DOHH2 (cell line): ENCODE measurements at regions not wholly inside any gene's neighbourhood (a gene's known extent, or its start where the extent isn't known, plus 50 kb on each side); places are given as distances from the start of the nearest gene placed in this dataset.
A peak's percentile ranks its signal among the peaks of the same experiment; 100 is the strongest.

Experiments used
- H3F3A ChIP-seq: fragments of 200-600 bp; sonication (generic), shearing (Covaris generic); 2 replicates; pipeline ENCODE4 v1.6.0; 2016; ENCODE audit warnings: antibody characterized with exemption, mild to moderate bottlenecking; ENCODE audit not compliant: control insufficient read depth, insufficient read depth
- H3K27ac ChIP-seq: fragments of 200-600 bp; sonication (generic); 2 replicates; pipeline ENCODE4 v1.5.1; 2014; ENCODE audit warnings: low read depth, mild to moderate bottlenecking, low read length, moderate library complexity
- H3K27me3 ChIP-seq: fragments of 200-600 bp; sonication (generic); 2 replicates; pipeline ENCODE4 v1.6.1; 2014; ENCODE audit warnings: mild to moderate bottlenecking, low read length, mixed read lengths; ENCODE audit not compliant: control insufficient read depth
- H3K36me3 ChIP-seq: fragments of 200-600 bp; sonication (generic); 2 replicates; pipeline ENCODE4 v1.6.1; 2014; ENCODE audit warnings: mild to moderate bottlenecking, low read length, moderate library complexity, mixed read lengths; ENCODE audit not compliant: control insufficient read depth
- H3K4me1 ChIP-seq: fragments of 200-600 bp; sonication (generic); 2 replicates; pipeline ENCODE4 v1.6.1; 2014; ENCODE audit warnings: mild to moderate bottlenecking, low read length, mixed read lengths; ENCODE audit not compliant: control insufficient read depth
- H3K4me2 ChIP-seq: fragments of 200-600 bp; sonication (generic); 2 replicates; pipeline ENCODE4 v1.6.0; 2014; ENCODE audit warnings: mild to moderate bottlenecking, low read length, moderate library complexity
- H3K4me3 ChIP-seq: fragments of 200-600 bp; sonication (generic); 2 replicates; pipeline ENCODE4 v1.5.1; 2014; ENCODE audit warnings: mild to moderate bottlenecking, low read length, mixed read lengths
- H3K79me2 ChIP-seq: fragments of 200-600 bp; sonication (generic); 2 replicates; pipeline ENCODE4 v1.6.1; 2014; ENCODE audit warnings: mild to moderate bottlenecking, low read length, mixed read lengths; ENCODE audit not compliant: control insufficient read depth
- H3K9me2 ChIP-seq: fragments of 200-600 bp; sonication (generic); replicated peaks from 2 replicates; pipeline ENCODE4 v1.6.1; 2014; ENCODE audit warnings: mild to moderate bottlenecking, low read length, mixed read lengths; ENCODE audit not compliant: control insufficient read depth
- H3K9me3 ChIP-seq: fragments of 200-600 bp; sonication (generic); 2 replicates; pipeline ENCODE4 v1.6.1; 2014; ENCODE audit warnings: antibody characterized with exemption, low read length, mixed read lengths; ENCODE audit not compliant: control insufficient read depth, insufficient read depth
- H4K20me1 ChIP-seq: fragments of 200-600 bp; sonication (generic); 2 replicates; pipeline ENCODE4 v1.6.0; 2014; ENCODE audit warnings: low read depth, mild to moderate bottlenecking, antibody characterized with exemption, low read length, moderate library complexity; ENCODE audit not compliant: control insufficient read depth, insufficient read depth
- CTCF ChIP-seq: fragments of 200-600 bp; sonication (generic); IDR thresholded peaks from one replicate; pipeline ENCODE4 v1.5.1; 2014; ENCODE audit warnings: antibody characterized with exemption, mild to moderate bottlenecking, low read depth, low read length; ENCODE audit not compliant: poor library complexity, severe bottlenecking
- EZH2phosphoT487 ChIP-seq: fragments of 200-600 bp; sonication (generic); IDR thresholded peaks from 2 replicates; pipeline ENCODE4 v1.6.1; 2017; ENCODE audit warnings: borderline replicate concordance, mild to moderate bottlenecking, antibody characterized with exemption, low read length, moderate library complexity, mixed read lengths

GRCh38 chr4:132614682-132615081, 534.4 kb upstream of the PCDH10 start:
- no peak for TF ChIP-seq CTCF
- TF ChIP-seq EZH2phosphoT487, result no peak
- Histone ChIP-seq H4K20me1 (no peaks in the 10 kb centered on the region), H3K4me1 (no peaks in the 10 kb centered on the region), H3K36me3 (no peaks in the 10 kb centered on the region), H3K9me2 (no peaks in the 10 kb centered on the region), H3K79me2 (no peaks in the 10 kb centered on the region), H3K4me2 (no peak overlapping the region), H3F3A (no peaks in the 10 kb centered on the region), H3K27ac (no peak overlapping the region), H3K9me3 (no peaks in the 10 kb centered on the region), H3K4me3 (no peak overlapping the region), H3K27me3 (no peaks in the 10 kb centered on the region)

DNA sequence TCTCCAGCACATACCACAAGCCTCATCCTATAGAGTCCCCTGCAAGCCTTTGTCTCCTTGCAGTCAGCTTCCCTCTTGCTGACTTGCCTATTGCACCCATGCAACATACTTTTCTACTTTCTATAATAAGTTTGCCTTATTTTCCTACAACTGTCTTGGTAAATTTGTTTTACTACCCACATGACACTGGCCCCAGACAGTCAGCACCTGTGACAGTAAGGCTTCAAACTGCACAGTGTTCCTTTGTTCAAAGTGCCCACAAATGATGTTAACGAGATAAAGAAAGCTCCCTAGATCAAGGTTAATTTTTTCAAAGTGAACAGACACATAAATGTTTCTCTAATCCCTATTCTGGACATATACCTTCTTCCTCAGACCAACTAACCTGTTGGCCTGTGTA, 529.1 kb upstream of the PCDH10 start:
- Histone ChIP-seq H3K9me3 (no peaks in the 10 kb centered on the region), H3K4me2 (no peak overlapping the region)

GRCh38 chr4:132642016-132642817, 506.9 kb upstream of the PCDH10 start:
- Histone ChIP-seq H3K4me2 (no peak overlapping the region), H3K4me3 (no peak overlapping the region), H3K9me2 (no peaks in the 10 kb centered on the region), H3K27me3 (no peaks in the 10 kb centered on the region), H3K9me3 (no peaks in the 10 kb centered on the region), H4K20me1 (no peaks in the 10 kb centered on the region), H3F3A (no peaks in the 10 kb centered on the region), H3K27ac (no peak overlapping the region), H3K4me1 (no peaks in the 10 kb centered on the region), H3K36me3 (no peaks in the 10 kb centered on the region), H3K79me2 (no peaks in the 10 kb centered on the region)
- TF ChIP-seq CTCF, result peak; percentile 64
- no peak for TF ChIP-seq EZH2phosphoT487

More for the DNA sequence above, 529.1 kb upstream of the PCDH10 start:
- H3K27me3 ChIP-seq, result no peaks in the 10 kb centered on the region
- no peak for TF ChIP-seq EZH2phosphoT487
- no peak for TF ChIP-seq CTCF
- no peak overlapping the region for H3K27ac ChIP-seq
- H3K36me3 ChIP-seq, result no peaks in the 10 kb centered on the region
- H3K9me2 ChIP-seq, result no peaks in the 10 kb centered on the region
- no peak overlapping the region for H3K4me3 ChIP-seq
- H3F3A ChIP-seq, result no peaks in the 10 kb centered on the region
- no peaks in the 10 kb centered on the region for H3K4me1 ChIP-seq
- H4K20me1 ChIP-seq, result no peaks in the 10 kb centered on the region
- H3K79me2 ChIP-seq, result no peaks in the 10 kb centered on the region
